IPS DF 4.7 (cell line): ENCODE measurements at regions not wholly inside any gene's neighbourhood (a gene's known extent, or its start where the extent isn't known, plus 50 kb on each side); places are given as distances from the start of the nearest gene placed in this dataset.

Source experiments
- DNase-seq: peaks from one replicate; pipeline ENCODE4 v3.0.0-alpha.2; 2013; ENCODE audit warnings: low spot score; ENCODE audit errors: extremely low read depth

GRCh38 chr10:31607481-31607880 is 288.5 kb downstream of the ZEB1 start:
- DNase-seq, result no peak

- no peak for DNase-seq
Observed at GRCh38 chr10:31606841-31607240, 287.8 kb downstream of the ZEB1 start.

GRCh38 chr10:31605861-31606525 is 287.0 kb downstream of the ZEB1 start:
- DNase-seq, result no peak

GRCh38 chr10:31605426-31605825 is 286.4 kb downstream of the ZEB1 start:
- no peak for DNase-seq

GRCh38 chr10:31604646-31605170 is 285.7 kb downstream of the ZEB1 start:
- no peak for DNase-seq

- DNase-seq, result no peak
Observed at GRCh38 chr10:31604096-31604495, 285.1 kb downstream of the ZEB1 start.

GRCh38 chr10:31603235-31604087 is 284.4 kb downstream of the ZEB1 start:
- peak; percentile 85 for DNase-seq

GRCh38 chr10:31602541-31603234 is 283.7 kb downstream of the ZEB1 start:
- no peak for DNase-seq

GRCh38 chr10:31601136-31601535 is 282.1 kb downstream of the ZEB1 start:
- no peak for DNase-seq

GRCh38 chr10:31599626-31600504 is 280.8 kb downstream of the ZEB1 start:
- no peak for DNase-seq

- no peak for DNase-seq
Observed at GRCh38 chr10:31596765-31597164, 277.7 kb downstream of the ZEB1 start.

GRCh38 chr10:31595992-31596391 is 277.0 kb downstream of the ZEB1 start:
- no peak for DNase-seq

- DNase-seq, result no peak
Observed at GRCh38 chr10:31594347-31594873, 275.4 kb downstream of the ZEB1 start.

GRCh38 chr10:31593124-31593523 is 274.1 kb downstream of the ZEB1 start:
- no peak for DNase-seq

GRCh38 chr10:31591569-31591968 is 272.6 kb downstream of the ZEB1 start:
- no peak for DNase-seq

GRCh38 chr10:31590023-31590800 is 271.2 kb downstream of the ZEB1 start:
- DNase-seq, result no peak

GRCh38 chr10:31587691-31588090 is 268.7 kb downstream of the ZEB1 start:
- DNase-seq, result no peak

- no peak for DNase-seq
Observed at GRCh38 chr10:31586723-31587638, 268.0 kb downstream of the ZEB1 start.

- no peak for DNase-seq
Observed at GRCh38 chr10:31584876-31585275, 265.9 kb downstream of the ZEB1 start.
